Sigmoid colon (tissue), 4 donors: ENCODE measurements at regions not wholly inside any gene's neighbourhood (a gene's known extent, or its start where the extent isn't known, plus 50 kb on each side); places are given as distances from the start of the nearest gene placed in this dataset.

Source experiments
- CTCF ChIP-seq, 4 experiments: fragments of 450-650 bp in 3 of 4; fragments of 200-600 bp in 1 of 4; IDR thresholded peaks; one replicate each; pipeline ENCODE4 v1.5.1; 2016 to 2019; ENCODE audit warnings: antibody characterized with exemption in 4 of 4, mild to moderate bottlenecking in 3 of 4, moderate library complexity in 2 of 4
- EP300 ChIP-seq, 4 donors: sonication (generic); formaldehyde crosslinking; IDR thresholded peaks; one replicate each; pipeline ENCODE4 v1.6.1; 2017; ENCODE audit warnings: antibody characterized with exemption in 4 of 4
- POLR2A ChIP-seq, 2 donors: fragments of 450-650 bp; IDR thresholded peaks; one replicate each; pipeline ENCODE4 v1.6.1; 2016; ENCODE audit warnings: antibody characterized with exemption in 2 of 2, mild to moderate bottlenecking in 2 of 2, moderate library complexity in 2 of 2

GRCh38 chr3:13159890-13160289 lies 86.7 kb upstream of the IQSEC1 start:
- TF ChIP-seq EP300 (IDR thresholded peaks at IDR 0.05) (no peak), CTCF (IDR thresholded peaks at IDR 0.05) (no peak), POLR2A (IDR thresholded peaks at IDR 0.05) (no peak)
